ENCODE measurements at regions not wholly inside any gene's neighbourhood (a gene's known extent, or its start where the extent isn't known, plus 50 kb on each side); places are given as distances from the start of the nearest gene placed in this dataset.

DNA sequence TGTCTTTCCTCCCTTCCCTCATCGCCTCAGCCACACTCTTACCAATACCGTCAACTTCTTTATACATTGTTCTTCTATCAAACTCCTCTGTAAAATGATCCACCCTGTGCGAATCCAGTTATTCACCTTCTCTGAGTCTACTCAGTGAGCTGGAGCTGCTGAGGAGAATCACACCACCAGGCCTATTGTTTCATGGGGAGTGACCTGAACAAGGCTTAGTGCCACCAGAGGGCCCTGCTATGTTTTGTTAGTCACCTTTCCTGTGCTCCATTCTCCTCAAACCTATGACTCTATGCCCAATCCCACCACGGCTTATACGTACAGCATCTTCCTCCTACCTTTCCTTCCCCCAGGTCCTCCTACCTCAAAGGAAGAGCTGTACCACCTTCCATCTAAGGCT, 50.4 kb upstream of the MED12L start:
- Histone ChIP-seq H3K9me2 (ENCODE audit: insufficient read depth, low read length) (no peaks in the 10 kb centered on the region), H3K9ac (ENCODE audit: low read length) (no peak overlapping the region), H3K4me3 (ENCODE audit: low read length) (no peak overlapping the region), H3K9me3 (ENCODE audit: low read length) (no peaks in the 10 kb centered on the region), H3K27me3 (ENCODE audit: insufficient read depth, low read depth, low read length) (no peaks in the 10 kb centered on the region), H3K27ac (ENCODE audit: low read length) (no peak overlapping the region), H4K20me1 (ENCODE audit: insufficient read depth) (no peaks in the 10 kb centered on the region), H3K4me2 (ENCODE audit: low read length) (no peak overlapping the region), H3K36me3 (ENCODE audit: insufficient read depth, low read length) (no peaks in the 10 kb centered on the region), H3F3A (ENCODE audit: insufficient read depth, low read length, poor library complexity, severe bottlenecking) (no peaks in the 10 kb centered on the region), H2AFZ (ENCODE audit: low read depth, low read length) (no peak overlapping the region), H3K79me2 (replicated peaks; ENCODE audit: insufficient read depth, low read length) (no peaks in the 10 kb centered on the region)
- no peak for TF ChIP-seq MXI1 (conservative IDR thresholded peaks at IDR 0.05; ENCODE audit: poor library complexity, severe bottlenecking)
- TF ChIP-seq SMC3 (conservative IDR thresholded peaks at IDR 0.05; ENCODE audit: poor library complexity) = no peak
- no peak for TF ChIP-seq POLR2AphosphoS5 (IDR thresholded peaks at IDR 0.05)
- no peak for TF ChIP-seq EP300 (conservative IDR thresholded peaks at IDR 0.05; ENCODE audit: poor library complexity, severe bottlenecking)
- TF ChIP-seq, protein P1, sequence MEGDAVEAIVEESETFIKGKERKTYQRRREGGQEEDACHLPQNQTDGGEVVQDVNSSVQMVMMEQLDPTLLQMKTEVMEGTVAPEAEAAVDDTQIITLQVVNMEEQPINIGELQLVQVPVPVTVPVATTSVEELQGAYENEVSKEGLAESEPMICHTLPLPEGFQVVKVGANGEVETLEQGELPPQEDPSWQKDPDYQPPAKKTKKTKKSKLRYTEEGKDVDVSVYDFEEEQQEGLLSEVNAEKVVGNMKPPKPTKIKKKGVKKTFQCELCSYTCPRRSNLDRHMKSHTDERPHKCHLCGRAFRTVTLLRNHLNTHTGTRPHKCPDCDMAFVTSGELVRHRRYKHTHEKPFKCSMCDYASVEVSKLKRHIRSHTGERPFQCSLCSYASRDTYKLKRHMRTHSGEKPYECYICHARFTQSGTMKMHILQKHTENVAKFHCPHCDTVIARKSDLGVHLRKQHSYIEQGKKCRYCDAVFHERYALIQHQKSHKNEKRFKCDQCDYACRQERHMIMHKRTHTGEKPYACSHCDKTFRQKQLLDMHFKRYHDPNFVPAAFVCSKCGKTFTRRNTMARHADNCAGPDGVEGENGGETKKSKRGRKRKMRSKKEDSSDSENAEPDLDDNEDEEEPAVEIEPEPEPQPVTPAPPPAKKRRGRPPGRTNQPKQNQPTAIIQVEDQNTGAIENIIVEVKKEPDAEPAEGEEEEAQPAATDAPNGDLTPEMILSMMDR (IDR thresholded peaks at IDR 0.05; ENCODE audit: poor library complexity, severe bottlenecking) = no peak
- TF ChIP-seq TAF1 (IDR thresholded peaks at IDR 0.05; ENCODE audit: low read depth) = no peak
- no peak for TF ChIP-seq RAD21 (conservative IDR thresholded peaks at IDR 0.05)

Measured in neural cell (in vitro differentiated cells).